ENCODE measurements at regions not wholly inside any gene's neighbourhood (a gene's known extent, or its start where the extent isn't known, plus 50 kb on each side); places are given as distances from the start of the nearest gene placed in this dataset.

DNA sequence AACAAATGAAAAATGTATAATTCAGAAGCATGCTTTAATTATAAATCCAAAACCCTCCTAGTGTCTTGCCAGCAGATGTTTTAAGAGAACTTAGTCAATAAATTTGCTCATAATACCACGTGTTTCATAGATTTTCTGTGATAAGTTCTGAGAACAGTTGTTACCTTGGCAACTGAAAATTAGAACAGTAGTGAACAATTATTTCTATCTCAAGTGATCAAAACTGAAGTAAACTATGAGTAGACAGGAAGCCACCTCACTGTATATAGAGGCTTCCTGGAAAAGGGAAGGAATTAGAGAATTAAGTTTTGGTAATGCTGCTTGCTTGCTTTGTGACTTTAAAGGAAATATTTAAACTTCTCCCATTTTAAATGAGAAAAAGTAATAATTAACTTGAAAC, 266.0 kb upstream of the ANO3 start:
- TF ChIP-seq, protein P1, sequence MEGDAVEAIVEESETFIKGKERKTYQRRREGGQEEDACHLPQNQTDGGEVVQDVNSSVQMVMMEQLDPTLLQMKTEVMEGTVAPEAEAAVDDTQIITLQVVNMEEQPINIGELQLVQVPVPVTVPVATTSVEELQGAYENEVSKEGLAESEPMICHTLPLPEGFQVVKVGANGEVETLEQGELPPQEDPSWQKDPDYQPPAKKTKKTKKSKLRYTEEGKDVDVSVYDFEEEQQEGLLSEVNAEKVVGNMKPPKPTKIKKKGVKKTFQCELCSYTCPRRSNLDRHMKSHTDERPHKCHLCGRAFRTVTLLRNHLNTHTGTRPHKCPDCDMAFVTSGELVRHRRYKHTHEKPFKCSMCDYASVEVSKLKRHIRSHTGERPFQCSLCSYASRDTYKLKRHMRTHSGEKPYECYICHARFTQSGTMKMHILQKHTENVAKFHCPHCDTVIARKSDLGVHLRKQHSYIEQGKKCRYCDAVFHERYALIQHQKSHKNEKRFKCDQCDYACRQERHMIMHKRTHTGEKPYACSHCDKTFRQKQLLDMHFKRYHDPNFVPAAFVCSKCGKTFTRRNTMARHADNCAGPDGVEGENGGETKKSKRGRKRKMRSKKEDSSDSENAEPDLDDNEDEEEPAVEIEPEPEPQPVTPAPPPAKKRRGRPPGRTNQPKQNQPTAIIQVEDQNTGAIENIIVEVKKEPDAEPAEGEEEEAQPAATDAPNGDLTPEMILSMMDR (IDR thresholded peaks at IDR 0.05; ENCODE audit: low read depth, low read length), result no peak
- no peak for TF ChIP-seq EZH2phosphoT487 (IDR thresholded peaks at IDR 0.05; ENCODE audit: low read depth)
